HepG2 (cell line): ENCODE measurements at regions not wholly inside any gene's neighbourhood (a gene's known extent, or its start where the extent isn't known, plus 50 kb on each side); places are given as distances from the start of the nearest gene placed in this dataset.

Source experiments
- ATAC-seq: fragments of 200-7000 bp; cut with Tn5 transposase; 3 replicates; pipeline ENCODE4 v1.9.1; 2020; ENCODE audit warnings: mild to moderate bottlenecking, moderate library complexity
- BruUV-seq: library from RNA; stranded (reverse); fragments of 400-500 nt; replicated peaks from 2 replicates; lab custom pipeline; 2021; lab: Mats Ljungman, UMichigan
- CTCF ChIA-PET: fragments of 300-600 bp; formaldehyde crosslinking; extraction: SDS; loops from one replicate; lab custom pipeline; 2021; ENCODE audit warnings: low total read pairs, inconsistent platforms, low intra/inter-chr PET ratio; lab: Yijun Ruan, JAX
- POLR2A ChIA-PET: fragments of 350-600 bp; sonication (Branson Sonifier 250); formaldehyde crosslinking; loops from one replicate; lab custom pipeline; 2020; ENCODE audit warnings: antibody characterized with exemption, inconsistent platforms; lab: Yijun Ruan, JAX
- DNase-seq: peaks from one replicate; pipeline ENCODE4 v3.0.0-alpha.2; 2015; ENCODE audit warnings: low spot score
- FAIRE-seq: peaks from 3 replicates; lab custom pipeline; 2011; peaks lifted over from hg19 to GRCh38; lab: Jason Lieb, UNC
- H2AFZ ChIP-seq: one replicate; pipeline ENCODE4 v1.6.1; 2011; ENCODE audit warnings: low read length, inconsistent platforms
- H3K27ac ChIP-seq: fragments of 300-600 bp; 3 replicates; pipeline ENCODE4 v1.8.0; 2011; ENCODE audit warnings: mixed run types, mild to moderate bottlenecking, mixed read lengths, low read length, inconsistent platforms; ENCODE audit not compliant: insufficient read depth; ENCODE audit errors: extremely low read length
- H3K27me3 ChIP-seq, 2 experiments: fragments of 200-600 bp in 1 of 2; 2 replicates in 1 of 2; 3 replicates in 1 of 2; pipeline versions ENCODE4 v1.6.0 to v1.8.0; 2011; ENCODE audit warnings: low read length in 2 of 2, mild to moderate bottlenecking in 2 of 2, moderate library complexity in 2 of 2, inconsistent platforms in 1 of 2; ENCODE audit not compliant: insufficient read depth in 2 of 2, control insufficient read depth in 1 of 2
- H3K36me3 ChIP-seq, 2 experiments: fragments of 200-600 bp in 1 of 2; replicated peaks in 1 of 2; 2 replicates in 1 of 2; 3 replicates in 1 of 2; pipeline versions ENCODE4 v1.5.1 to v1.8.0; 2011; ENCODE audit warnings: low read length in 2 of 2, inconsistent platforms in 1 of 2; ENCODE audit not compliant: insufficient read depth in 2 of 2, control insufficient read depth in 1 of 2
- H3K4me1 ChIP-seq: 2 replicates; pipeline ENCODE4 v1.5.1; 2012; ENCODE audit warnings: low read length, inconsistent platforms; ENCODE audit not compliant: insufficient read depth
- H3K4me2 ChIP-seq: 2 replicates; pipeline ENCODE4 v1.6.0; 2011; ENCODE audit warnings: low read depth, low read length, inconsistent platforms
- H3K4me3 ChIP-seq, 3 experiments: fragments of 200-600 bp in 1 of 3; sonication (generic), shearing (Covaris generic) in 1 of 3; replicated peaks in 1 of 3; 2 replicates each; pipeline ENCODE4 v1.5.1; 2011 to 2016; ENCODE audit warnings: low read length in 3 of 3, inconsistent platforms in 2 of 3, low read depth in 2 of 3, mild to moderate bottlenecking in 2 of 3, control low read depth in 1 of 3, mixed read lengths in 1 of 3; ENCODE audit not compliant: insufficient read depth in 1 of 3
- H3K79me2 ChIP-seq: one replicate; pipeline ENCODE4 v1.6.1; 2011; ENCODE audit warnings: low read length, inconsistent platforms; ENCODE audit not compliant: insufficient read depth
- H3K9ac ChIP-seq: 2 replicates; pipeline ENCODE4 v1.6.0; 2011; ENCODE audit warnings: mild to moderate bottlenecking, low read depth, low read length, inconsistent platforms; ENCODE audit not compliant: insufficient read depth
- H3K9me3 ChIP-seq: 2 replicates; pipeline ENCODE4 v1.5.1; 2012; ENCODE audit warnings: mild to moderate bottlenecking, low read length
- H4K20me1 ChIP-seq: 2 replicates; pipeline ENCODE4 v1.6.0; 2011; ENCODE audit warnings: inconsistent platforms, mild to moderate bottlenecking, low read length, moderate library complexity; ENCODE audit not compliant: insufficient read depth
- CBFB ChIP-seq: sonication (generic); formaldehyde crosslinking; IDR thresholded peaks from 2 replicates; pipeline ENCODE4 v1.4.0; 2020; ENCODE audit warnings: missing genetic modification reagents
- DR1 ChIP-seq: sonication (generic); formaldehyde crosslinking; IDR thresholded peaks from 2 replicates; pipeline ENCODE4 v1.8.0; 2021; ENCODE audit warnings: mild to moderate bottlenecking, missing genetic modification reagents, inconsistent platforms
- ZBTB8A ChIP-seq: sonication (generic); formaldehyde crosslinking; IDR thresholded peaks from 2 replicates; pipeline ENCODE4 v1.4.0; 2020; ENCODE audit warnings: mild to moderate bottlenecking, low read depth, missing genetic modification reagents, borderline replicate concordance
- ZNF326 ChIP-seq: sonication (generic); formaldehyde crosslinking; IDR thresholded peaks from 2 replicates; pipeline ENCODE4 v1.4.0; 2020; ENCODE audit warnings: missing genetic modification reagents, borderline replicate concordance
- ZNF562 ChIP-seq: sonication (generic); formaldehyde crosslinking; IDR thresholded peaks from 2 replicates; pipeline ENCODE4 v1.8.0; 2022; ENCODE audit warnings: missing genetic modification reagents, borderline replicate concordance
- ZNF776 ChIP-seq: sonication (generic); formaldehyde crosslinking; IDR thresholded peaks from 2 replicates; pipeline ENCODE4 v1.4.0; 2020; ENCODE audit warnings: mild to moderate bottlenecking, missing genetic modification reagents
- WGBS: methylation state at CpG from one replicate; pipeline ENCODE4 v1.1.6; 2017; ENCODE audit warnings: low lambda C conversion rate; 5-methylcytosine and 5-hydroxymethylcytosine counted together
- in situ Hi-C: cut with HindIII; loops from 2 replicates; pipeline ENCODE4 v1.10.0; 2017; ENCODE audit warnings: low pct_unique_long_range_greater_than_20kb; ENCODE audit not compliant: extremely low pct_ligation_motif_present
- intact Hi-C: fragments of 100-400 bp; cut with micrococcal nuclease; formaldehyde crosslinking; loops from one replicate; pipeline ENCODE4 v1.10.0; 2022; ENCODE audit not compliant: unreplicated experiment
- TF ChIP-seq, protein P1 (sequence below): IDR thresholded peaks from 2 replicates; pipeline ENCODE4 v1.6.1; 2012; ENCODE audit warnings: low read length, improper control_type of control experiment
- TF ChIP-seq, protein P2 (sequence below): sonication (generic); formaldehyde crosslinking; IDR thresholded peaks from 2 replicates; pipeline ENCODE4 v1.4.0; 2020; ENCODE audit warnings: mild to moderate bottlenecking, missing genetic modification reagents

DNA sequence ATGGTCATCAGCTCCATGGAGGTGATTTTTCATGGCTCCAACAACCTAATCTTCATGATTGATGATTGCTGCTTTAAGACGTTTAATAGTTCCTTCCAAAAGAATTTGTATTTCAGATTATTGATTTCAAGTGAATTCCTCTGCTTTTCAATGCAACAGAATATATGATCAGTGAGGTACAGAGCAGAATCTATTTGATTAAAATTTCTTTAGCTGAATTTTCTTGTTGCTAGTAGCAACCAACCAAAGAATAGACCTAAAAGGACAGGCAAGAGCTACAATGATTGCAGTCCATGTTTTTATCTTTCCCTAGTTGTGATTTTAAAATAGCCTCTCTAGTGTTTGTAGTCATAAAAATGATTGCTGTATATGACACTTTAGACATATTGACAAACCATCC is 76.8 kb upstream of the SCEL start (continued):
- TF ChIP-seq, protein P1, sequence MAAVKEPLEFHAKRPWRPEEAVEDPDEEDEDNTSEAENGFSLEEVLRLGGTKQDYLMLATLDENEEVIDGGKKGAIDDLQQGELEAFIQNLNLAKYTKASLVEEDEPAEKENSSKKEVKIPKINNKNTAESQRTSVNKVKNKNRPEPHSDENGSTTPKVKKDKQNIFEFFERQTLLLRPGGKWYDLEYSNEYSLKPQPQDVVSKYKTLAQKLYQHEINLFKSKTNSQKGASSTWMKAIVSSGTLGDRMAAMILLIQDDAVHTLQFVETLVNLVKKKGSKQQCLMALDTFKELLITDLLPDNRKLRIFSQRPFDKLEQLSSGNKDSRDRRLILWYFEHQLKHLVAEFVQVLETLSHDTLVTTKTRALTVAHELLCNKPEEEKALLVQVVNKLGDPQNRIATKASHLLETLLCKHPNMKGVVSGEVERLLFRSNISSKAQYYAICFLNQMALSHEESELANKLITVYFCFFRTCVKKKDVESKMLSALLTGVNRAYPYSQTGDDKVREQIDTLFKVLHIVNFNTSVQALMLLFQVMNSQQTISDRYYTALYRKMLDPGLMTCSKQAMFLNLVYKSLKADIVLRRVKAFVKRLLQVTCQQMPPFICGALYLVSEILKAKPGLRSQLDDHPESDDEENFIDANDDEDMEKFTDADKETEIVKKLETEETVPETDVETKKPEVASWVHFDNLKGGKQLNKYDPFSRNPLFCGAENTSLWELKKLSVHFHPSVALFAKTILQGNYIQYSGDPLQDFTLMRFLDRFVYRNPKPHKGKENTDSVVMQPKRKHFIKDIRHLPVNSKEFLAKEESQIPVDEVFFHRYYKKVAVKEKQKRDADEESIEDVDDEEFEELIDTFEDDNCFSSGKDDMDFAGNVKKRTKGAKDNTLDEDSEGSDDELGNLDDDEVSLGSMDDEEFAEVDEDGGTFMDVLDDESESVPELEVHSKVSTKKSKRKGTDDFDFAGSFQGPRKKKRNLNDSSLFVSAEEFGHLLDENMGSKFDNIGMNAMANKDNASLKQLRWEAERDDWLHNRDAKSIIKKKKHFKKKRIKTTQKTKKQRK = no peak
- TF ChIP-seq ZNF326 (CRISPR knock-in tag) = no peak
- TF ChIP-seq DR1 = no peak

DNA sequence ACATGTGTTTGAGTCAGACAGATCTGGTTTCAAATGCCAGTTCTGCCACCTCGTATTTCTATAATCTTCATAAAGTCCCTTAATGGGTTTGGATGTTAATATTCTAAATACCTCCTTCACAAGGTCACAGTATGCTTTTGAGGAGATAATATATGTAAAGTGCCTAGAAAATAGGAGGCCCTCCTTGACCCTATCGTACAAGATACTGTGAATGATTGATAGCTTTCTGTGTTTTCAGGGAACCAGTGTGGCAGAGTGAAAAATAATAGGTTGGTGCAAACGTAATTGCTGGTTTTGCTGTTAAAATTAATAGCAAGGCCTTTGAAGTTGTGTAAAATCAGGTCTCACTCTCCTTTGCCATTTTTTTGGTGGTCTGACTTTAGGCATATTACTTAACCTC is 77.5 kb upstream of the SCEL start:
- H3K79me2 ChIP-seq = no peaks in the 10 kb centered on the region
- no peak overlapping the region for H3K4me3 ChIP-seq
- in situ Hi-C loops = no loop called here
- ATAC-seq (no peak), DNase-seq (no peak), FAIRE-seq (no peak)
- peaks cover 0 to 4% of the 10 kb centered on the region in 2 experiments; a peak in 1 of 5 replicates for H3K27me3 ChIP-seq
- no peaks in the 10 kb centered on the region for H3K36me3 ChIP-seq
- no TSS peak for BruUV-seq
- H2AFZ ChIP-seq = no peak overlapping the region
- H3K9me3 ChIP-seq = no peaks in the 10 kb centered on the region
- intact Hi-C loops = no loop called here
- ChIA-PET CTCF (no interaction called here), POLR2A (no interaction called here)
- no peaks in the 10 kb centered on the region for H4K20me1 ChIP-seq
- no peak overlapping the region for H3K27ac ChIP-seq
- H3K4me2 ChIP-seq = no peak overlapping the region
- H3K9ac ChIP-seq = no peak overlapping the region
- no peaks in the 10 kb centered on the region for H3K4me1 ChIP-seq
- TF ChIP-seq ZNF562 (CRISPR knock-in tag) (no peak), ZNF776 (no peak), CBFB (CRISPR knock-in tag) (no peak), ZBTB8A (CRISPR knock-in tag) (no peak)
- TF ChIP-seq, protein P2, sequence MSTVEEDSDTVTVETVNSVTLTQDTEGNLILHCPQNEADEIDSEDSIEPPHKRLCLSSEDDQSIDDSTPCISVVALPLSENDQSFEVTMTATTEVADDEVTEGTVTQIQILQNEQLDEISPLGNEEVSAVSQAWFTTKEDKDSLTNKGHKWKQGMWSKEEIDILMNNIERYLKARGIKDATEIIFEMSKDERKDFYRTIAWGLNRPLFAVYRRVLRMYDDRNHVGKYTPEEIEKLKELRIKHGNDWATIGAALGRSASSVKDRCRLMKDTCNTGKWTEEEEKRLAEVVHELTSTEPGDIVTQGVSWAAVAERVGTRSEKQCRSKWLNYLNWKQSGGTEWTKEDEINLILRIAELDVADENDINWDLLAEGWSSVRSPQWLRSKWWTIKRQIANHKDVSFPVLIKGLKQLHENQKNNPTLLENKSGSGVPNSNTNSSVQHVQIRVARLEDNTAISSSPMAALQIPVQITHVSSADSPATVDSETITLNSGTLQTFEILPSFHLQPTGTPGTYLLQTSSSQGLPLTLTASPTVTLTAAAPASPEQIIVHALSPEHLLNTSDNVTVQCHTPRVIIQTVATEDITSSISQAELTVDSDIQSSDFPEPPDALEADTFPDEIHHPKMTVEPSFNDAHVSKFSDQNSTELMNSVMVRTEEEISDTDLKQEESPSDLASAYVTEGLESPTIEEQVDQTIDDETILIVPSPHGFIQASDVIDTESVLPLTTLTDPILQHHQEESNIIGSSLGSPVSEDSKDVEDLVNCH (CRISPR knock-in tag) = no peak
- 0% methylated on average over 3 of the region's 3 CpGs for WGBS
